ENCODE measurements at regions not wholly inside any gene's neighbourhood (a gene's known extent, or its start where the extent isn't known, plus 50 kb on each side); places are given as distances from the start of the nearest gene placed in this dataset.
A peak's percentile ranks its signal among the peaks of the same experiment; 100 is the strongest.
"Not testable (repeated sequence)": the region's sequence is repeated elsewhere in the genome, so short reads cannot be mapped to it uniquely, and the experiment has no call there.

DNA sequence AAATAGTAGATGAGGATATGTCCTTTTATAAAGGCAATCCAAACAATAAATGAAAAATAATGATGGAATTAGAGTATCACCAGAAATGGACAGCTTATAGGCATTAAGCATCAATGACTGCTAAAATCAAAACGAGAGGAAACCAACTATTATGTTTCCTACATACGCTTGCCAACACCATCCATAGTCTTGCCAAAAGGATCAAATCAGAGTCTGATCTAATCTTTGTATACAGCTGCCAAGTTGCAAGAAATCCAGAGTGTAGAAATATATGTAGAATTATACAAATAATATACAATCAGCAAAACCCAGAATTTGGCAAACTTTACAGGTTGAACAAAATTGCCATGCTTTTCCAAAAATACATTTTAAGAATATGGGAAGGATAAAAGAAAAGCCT, 1661.6 kb downstream of the SLITRK1 start:
- DNase-seq (ENCODE audit: low read depth, low spot score): no peak

DNA sequence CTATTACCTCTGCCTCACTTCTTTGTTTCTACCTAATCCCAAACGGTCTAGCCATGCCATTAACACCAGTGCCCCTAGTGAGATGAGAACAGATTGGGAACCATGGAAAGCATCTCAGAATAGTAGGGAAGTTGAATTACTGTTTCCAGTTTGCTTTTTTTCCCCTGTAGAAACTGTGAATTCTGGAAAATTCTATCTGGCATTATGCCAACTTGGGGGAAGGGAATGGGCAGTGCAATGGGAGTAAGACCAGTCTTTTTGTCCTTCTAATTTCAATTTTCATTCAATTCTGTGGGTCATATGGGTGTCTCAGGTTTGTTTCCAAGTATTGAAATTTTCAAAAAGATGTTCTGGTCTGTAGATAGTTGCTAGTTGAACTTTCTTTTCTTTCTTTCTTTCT, 1666.1 kb downstream of the SLITRK1 start:
- no peak for DNase-seq (ENCODE audit: low read depth, low spot score)

DNA sequence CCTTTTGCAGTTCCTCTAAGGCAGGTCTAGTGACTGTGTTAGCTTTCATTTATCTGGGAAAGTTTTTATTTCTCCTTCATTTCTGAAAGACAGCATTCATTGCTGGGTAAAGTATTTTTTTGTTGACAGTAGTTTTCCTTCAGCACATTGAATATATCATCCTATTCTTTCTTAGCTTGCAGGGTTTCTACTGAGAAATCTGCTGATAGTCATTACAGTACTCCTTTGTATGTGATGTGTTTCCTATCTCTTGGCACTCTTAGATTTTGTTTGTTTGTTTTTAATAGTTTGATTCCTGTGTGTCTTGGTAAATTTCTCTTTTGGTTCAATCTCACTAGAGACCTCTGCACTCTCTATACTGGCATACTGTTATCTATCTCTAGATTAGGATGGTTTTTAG, 1667.9 kb downstream of the SLITRK1 start:
- DNase-seq (ENCODE audit: low read depth, low spot score): no peak

DNA sequence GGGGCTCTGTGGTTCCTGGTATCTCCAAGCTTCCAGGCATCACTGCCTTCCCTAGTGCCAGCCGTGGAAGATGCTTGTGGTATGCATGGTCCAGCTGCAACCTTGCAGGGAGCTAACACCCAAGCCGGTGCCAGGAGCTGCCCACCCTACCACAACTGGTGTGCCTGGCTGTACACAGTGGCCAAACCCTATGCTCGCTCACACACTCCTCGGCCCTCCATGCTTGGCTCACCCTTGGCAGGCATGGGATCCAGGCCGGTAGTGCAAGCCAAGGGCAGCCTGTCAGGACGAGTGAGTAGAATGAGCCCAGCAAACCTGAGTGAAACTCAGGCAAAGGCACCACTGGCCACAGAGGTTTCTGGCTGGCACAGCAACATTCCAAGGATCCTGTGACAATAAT, 1676.0 kb downstream of the SLITRK1 start:
- no peak for DNase-seq (ENCODE audit: low read depth, low spot score)

DNA sequence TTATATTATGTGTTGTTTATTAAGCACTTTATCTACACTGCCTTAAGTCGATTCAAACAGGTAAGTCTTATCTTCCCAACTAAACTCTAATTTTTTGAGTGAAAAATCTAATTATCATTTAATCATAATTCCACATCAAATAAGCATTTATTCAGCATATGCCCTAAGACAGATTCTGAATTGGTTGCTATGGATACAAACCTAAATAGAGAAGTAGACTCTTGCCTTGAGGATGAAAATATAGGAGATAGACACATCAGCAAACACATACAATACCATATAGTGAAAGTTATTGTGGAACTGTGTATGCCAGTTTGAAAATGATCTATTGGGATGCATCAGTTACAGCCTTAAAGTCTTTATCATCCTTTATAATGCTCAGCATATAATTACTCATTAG, 1679.9 kb downstream of the SLITRK1 start:
- DNase-seq (ENCODE audit: low read depth, low spot score): no peak

DNA sequence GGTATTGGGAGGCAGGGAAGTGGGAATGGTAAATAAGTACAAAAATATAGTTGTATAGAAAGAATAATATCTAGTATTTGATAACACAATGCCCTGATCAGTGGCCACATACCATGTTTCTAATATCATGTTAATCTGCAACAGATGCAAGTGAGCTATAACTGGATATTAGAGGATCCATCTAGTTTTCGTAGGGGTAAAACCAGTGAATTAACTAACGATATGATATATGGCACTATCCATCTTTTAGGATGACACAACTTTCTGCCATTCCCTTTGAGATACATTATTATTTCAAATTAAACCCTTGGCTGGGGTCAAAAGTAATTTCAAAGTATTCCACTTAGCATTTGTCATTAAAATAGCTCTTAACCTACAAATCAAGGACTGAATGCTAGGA, 1686.2 kb downstream of the SLITRK1 start:
- DNase-seq (ENCODE audit: low read depth, low spot score): no peak

DNA sequence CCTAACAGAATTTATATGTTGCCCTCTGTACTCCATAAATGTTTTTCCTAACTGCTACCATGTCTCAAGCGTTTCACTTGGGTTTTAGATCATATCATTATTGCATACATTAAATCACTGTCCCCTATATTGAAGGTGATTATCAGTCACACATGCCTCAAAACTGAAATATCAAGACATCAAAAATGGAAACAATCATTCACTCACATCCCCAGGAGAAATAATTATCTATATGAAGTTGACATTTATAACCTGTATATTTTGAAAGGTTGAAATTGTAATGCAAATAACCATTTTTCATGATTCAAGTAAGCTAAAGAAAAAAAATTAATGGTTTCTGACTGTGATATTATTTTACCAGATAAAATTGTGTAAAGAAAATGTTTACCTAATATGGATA, 1695.0 kb downstream of the SLITRK1 start:
- DNase-seq (ENCODE audit: low read depth, low spot score): no peak

DNA sequence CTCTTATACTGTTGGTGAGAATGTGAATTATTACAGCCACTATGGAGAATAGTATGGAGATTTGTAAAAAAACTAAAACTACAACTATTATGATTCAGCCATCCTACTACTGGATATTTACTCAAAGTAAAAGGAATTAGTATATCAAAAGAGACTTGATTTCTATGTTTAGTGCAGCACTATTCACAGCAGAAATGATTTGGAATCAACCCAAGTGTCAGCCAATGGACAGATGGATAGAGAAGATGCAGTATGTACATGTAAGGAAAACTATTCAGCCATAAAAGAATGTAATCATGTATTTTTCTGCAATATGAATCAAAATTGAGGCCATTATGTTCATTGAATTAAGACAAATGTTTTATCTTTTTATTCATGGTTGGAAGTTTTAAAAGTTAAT, 1705.5 kb downstream of the SLITRK1 start:
- DNase-seq (ENCODE audit: low read depth, low spot score): no peak

DNA sequence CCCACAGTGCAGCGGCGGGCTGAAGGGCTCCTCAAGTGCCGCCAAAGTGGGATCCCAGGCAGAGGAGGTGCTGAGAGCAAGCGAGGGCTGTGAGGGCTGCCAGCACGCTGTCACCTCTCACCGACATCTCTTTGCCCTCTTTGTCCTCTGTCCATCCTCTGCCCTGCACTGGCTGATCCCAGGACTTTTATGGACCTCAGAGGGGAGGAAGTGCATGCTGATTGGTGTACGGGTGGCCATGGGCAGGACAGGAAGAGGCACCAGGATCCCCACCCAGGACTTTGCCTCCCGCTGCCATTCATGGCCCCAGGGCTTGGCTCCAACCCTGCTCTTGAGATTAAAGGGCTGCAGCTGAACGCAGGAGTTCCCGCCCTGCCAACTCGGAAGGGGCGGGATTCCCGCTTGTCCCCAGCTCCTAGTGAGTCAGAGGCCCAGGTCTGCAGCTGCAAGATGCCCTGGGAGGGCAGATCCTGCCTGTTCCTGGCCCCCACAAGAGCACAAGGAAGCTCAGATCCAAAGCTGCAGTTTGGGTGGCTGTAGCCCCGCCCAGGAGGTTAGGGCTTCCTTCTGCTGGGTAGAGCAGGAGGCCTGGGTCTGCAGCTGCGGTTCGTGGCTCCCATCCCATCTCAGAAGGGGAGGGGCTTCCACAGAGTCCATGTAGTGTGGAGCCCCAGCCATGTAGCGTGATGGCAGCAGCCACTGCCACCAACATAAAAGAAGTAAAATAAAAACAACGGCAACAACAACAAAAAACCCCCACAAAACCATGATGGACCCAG, 1716.7 kb downstream of the SLITRK1 start:
- peak; percentile 14 for DNase-seq (ENCODE audit: low read depth, low spot score)

DNA sequence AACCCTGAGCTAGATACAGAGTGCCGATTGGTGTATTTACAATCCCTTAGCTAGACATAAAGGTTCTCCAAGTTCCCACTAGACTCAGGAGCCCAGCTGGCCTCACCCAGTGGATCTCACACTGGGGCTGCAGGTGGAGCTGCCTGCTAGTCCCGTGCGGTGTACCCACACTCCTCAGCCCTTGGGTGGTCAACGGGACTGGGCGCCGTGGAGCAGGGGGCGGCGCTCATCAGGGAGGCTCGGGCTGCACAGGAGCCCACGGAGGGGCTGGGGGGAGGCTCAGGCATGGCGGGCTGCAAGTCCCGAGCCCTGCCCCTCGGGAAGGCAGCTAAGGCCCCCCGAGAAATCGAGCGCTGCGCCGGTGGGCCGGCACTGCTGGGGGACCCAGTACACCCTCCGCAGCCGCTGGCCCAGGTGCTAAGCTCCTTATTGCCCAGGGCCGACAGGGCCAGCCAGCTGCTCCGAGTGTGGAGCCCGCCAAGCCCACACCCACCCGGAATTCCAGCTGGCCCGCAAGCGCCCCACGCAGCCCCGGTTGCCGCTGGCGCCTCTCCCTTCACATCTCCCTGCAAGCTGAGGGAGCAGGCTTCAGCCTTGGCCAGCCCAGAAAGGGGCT, 1717.4 kb downstream of the SLITRK1 start:
- DNase-seq (ENCODE audit: low read depth, low spot score): not testable (repeated sequence)

DNA sequence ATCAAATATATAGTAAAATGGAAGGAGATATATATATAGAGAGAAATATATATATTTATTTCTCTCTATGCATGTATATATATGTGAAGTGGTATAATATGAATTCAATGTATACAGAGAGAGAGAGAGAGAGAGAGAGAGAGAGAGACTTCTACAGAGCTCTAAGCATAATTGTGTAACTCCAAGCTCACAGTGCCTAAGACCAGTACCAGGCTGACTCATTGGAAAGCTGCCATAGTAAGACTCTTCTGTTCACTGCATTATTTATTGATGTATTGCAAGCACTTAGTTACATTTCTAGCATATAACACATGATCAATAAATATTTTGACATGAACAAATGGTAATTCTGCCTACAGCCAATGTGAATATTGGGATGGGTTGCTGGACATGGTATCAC, 1734.7 kb downstream of the SLITRK1 start:
- DNase-seq (ENCODE audit: low read depth, low spot score): no peak

DNA sequence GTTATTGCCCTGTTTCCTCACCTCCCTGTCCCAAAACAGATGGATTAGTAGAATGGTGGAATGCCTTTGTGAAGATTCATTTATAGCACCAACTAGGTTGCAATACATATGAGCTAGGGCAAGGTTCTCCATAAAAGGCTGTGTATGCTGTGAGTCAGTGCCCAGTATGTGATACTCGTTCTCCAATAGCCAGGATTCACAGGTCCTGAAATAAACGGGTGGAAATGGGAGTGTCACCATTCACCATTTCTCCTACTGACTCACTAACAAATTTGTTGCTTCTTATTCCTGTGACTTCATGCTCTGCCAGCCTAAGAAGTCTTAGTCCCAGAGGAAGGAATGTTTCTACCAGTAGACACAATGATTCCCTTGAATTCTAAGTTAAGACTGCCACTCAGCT, 1745.4 kb downstream of the SLITRK1 start:
- no peak for DNase-seq (ENCODE audit: low read depth, low spot score)

DNA sequence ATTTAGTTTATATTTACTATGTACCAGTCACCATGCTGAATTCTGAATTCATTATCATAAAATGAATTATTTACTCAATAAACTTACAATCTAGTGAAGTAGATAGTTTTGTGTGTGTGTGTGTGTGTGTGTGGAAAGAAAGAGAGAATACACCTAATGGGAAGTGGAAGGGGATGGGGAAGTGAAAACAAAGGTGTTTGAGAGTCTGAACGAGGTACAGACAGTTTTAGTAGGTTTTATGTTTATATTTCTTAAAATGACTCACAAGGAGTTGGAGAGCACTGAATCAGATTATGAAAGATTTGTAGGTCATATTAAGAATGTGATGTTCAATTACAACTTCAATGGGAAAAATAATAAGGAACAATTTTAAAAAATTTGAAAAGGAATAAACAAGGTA, 1753.0 kb downstream of the SLITRK1 start:
- no peak for DNase-seq (ENCODE audit: low read depth, low spot score)

DNA sequence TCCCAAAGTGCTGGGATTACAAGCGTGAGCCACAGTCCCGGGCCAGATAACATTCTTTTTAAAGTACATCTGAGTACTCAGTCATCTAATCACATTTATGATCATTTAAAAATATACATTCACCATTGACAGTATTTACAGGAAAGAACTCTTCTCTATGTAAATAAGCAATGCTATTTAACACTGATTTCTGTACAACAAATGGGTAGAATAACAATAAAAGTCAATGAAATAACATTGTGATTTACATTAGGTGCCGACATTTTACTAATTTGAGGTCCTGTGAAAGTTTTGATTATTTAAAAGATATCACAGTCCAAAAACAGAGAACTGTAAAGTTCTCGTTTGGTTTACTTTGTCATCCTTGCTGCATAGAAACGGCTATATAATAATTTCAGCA, 1763.7 kb downstream of the SLITRK1 start:
- no peak for DNase-seq (ENCODE audit: low read depth, low spot score)

DNA sequence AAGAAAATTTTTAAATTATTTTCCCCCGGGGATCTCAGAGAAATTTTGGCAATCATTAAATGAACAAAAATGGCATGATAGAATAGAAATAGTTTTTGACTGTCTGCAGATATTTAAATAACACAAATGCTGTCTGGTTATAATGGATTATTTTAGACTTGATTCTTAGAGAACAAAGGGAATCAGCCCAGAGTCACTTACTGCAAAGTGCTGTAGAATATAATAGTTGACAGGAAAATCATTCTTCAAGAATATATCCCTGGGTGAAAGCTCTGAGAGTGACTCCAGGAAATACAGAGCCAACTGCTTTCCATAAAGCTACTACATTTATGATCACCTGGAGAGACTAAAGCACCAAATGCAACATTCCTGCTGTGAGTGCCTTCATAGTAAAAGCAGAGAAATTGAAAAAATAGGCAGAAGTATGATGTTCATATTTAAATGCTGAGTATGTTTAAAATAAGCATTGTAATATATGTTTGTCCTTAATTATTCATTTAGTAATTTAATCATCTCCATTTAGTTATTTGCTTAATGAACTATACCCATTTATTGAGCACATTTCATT, 1765.8 kb downstream of the SLITRK1 start:
- DNase-seq (ENCODE audit: low read depth, low spot score): no peak

DNA sequence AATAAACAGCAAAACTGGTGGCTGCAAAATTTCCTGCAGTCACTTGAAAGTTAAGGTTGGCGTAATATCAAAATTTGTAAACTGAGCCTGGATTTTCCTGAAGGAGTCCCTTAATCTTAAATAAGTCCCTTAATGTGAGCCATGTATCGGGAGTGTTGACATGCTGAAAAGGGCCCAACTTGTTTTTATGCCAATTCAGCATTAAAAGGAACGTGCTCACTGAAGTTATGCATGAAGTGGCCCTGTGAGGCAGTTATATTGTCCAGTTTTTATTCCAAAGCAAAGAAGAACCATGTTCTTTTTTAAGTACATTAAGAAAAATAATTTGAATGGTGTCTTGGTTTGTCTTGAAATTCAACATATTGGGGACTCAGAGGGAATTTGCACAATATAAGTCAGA, 1766.9 kb downstream of the SLITRK1 start:
- DNase-seq (ENCODE audit: low read depth, low spot score): no peak

DNA sequence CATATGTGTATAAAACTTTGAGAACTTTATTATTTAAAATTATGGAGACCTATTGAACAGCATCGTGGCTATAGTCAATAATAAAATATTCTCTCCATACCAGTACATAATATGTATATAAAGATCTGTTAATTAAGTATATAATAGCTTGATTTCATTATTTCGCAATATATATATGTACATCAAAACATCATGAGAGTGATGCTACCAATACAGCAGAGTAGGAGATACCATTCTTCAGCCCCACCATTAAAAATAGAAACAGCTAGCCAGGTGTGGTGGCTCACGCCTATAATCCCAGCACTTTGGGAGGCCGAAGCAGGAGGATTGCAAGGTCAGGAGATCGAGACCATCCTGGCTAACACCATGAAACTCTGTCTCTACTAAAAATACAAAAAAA, 1755.3 kb upstream of the SPRY2 start:
- no peak for DNase-seq (ENCODE audit: low read depth, low spot score)

DNA sequence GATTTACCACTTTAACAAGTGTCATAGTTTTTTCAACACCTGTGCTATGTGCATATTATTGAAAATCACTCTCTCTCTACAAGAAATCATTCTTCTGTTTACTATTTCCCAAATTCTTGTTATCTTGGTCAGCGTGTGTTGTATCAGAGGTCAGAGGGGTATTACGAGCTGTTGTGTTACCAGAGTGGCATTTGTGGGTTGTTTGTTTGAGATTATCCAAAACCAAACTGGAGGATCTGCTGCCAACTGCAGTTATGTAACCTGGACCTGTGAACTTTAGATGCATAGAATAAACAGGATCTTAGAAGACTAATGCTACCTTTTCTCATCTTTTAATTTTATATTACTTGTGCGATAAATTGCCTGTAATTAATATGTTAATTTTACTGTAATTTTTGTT, 1751.4 kb upstream of the SPRY2 start:
- no peak for DNase-seq (ENCODE audit: low read depth, low spot score)

DNA sequence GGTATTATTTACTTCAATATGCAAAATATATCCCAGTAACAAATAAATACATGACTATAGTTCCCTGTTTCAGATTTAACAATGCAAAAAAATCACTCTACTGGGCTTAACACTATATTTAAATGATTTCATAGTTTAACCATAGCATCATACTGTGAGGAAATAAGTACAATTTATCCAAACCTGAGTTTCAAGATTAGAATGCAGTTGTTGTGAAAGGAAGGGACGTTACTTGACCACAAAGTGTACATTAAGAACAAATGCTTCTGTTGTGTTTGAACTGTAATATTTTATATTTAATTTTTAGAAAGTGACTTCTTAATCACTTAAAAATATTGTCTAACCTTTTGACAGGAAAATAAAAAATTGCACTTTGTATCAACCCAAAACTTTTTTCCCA, 1747.9 kb upstream of the SPRY2 start:
- DNase-seq (ENCODE audit: low read depth, low spot score): no peak

DNA sequence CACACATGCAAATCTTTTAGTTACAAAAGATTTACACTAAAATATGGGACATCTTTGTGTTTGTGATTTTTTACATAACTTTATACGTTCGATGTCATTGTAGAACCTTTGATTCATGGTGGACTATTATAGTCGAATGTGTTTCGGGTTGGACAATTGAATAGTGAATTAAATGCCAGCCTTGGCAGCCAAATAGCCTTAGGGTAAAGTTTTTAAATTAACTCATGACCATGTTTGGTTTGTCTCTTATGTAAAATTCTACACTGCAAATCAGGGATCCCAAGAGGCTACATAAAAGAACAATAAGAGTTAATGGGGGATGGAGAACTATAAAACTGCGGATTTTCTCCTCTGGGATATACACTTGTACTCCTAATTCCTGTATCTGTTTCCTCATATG, 1735.6 kb upstream of the SPRY2 start:
- no peak for DNase-seq (ENCODE audit: low read depth, low spot score)

DNA sequence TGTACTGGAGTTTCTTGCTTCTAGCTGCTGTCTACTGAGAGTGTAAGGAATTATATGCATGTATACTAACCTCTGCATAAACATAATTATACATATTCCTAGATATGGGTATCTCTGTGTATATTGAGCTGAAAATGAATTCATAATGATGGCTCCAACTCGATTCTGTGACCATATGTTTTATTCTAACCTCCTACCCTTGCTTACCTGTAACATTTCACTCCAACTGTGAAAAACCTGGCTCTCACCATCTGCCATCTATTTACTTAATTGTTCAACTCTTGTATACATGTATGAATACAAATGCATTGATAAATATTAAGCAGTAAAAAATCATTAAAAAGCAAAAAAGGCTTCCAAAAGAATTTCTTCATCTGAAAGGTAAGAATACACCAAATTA, 1729.5 kb upstream of the SPRY2 start:
- no peak for DNase-seq (ENCODE audit: low read depth, low spot score)

DNA sequence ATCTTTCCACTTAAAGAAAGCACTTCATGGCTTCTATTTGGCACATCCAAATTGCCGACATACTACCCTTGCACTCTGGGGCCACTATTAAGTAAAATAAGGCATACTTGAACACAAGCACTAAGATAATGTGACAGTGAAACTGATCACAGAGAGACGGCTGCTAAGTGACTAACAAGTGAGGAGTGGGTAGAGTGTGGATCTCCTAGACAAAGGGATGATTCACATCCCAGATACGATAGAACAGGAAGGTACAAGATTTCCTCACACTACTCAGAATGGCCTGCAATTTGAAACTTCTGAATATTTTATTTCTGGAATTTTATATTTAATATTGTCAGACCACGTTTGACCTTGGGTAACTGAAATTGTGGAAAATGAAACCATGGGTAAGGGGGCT, 1721.8 kb upstream of the SPRY2 start:
- no peak for DNase-seq (ENCODE audit: low read depth, low spot score)

DNA sequence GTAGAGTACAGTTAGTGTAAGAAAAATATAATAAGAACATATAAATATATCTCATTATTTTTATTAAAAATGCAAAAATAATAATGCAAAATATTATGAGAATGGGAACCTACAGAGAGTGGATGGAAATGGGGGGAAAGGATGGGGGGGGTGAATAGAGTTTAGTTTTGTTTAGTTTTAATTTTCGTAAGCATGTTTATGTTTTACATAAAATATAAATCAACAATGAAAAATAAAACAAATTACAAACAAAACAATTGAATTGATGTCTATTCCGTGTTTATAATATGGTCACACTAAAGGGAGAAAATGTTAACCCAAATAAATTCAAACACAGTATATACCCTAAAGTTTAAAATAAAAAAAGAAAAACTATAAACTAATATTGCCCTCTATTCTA, 1717.4 kb upstream of the SPRY2 start:
- no peak for DNase-seq (ENCODE audit: low read depth, low spot score)
